Calu3 (cell line): ENCODE measurements at regions not wholly inside any gene's neighbourhood (a gene's known extent, or its start where the extent isn't known, plus 50 kb on each side); places are given as distances from the start of the nearest gene placed in this dataset.

Source experiments
- BruUV-seq: library from RNA; stranded (reverse); fragments of 400-500 nt; replicated peaks from 2 replicates; lab custom pipeline; 2021; lab: Mats Ljungman, UMichigan
- CTCF ChIA-PET: fragments of 300-600 bp; sonication (Branson Sonifier 250); formaldehyde crosslinking; loops from one replicate; lab custom pipeline; 2022; ENCODE audit warnings: antibody characterized with exemption; lab: Charles Lee
- DNase-seq: peaks from one replicate; pipeline ENCODE4 v3.0.0; 2022
- H3K27ac Mint-ChIP-seq: one replicate; pipeline ENCODE4 v1.8.0; 2022; ENCODE audit warnings: mixed read lengths; ENCODE audit not compliant: unreplicated experiment
- H3K27me3 Mint-ChIP-seq: one replicate; pipeline ENCODE4 v1.8.0; 2022; ENCODE audit warnings: mixed read lengths; ENCODE audit not compliant: unreplicated experiment
- H3K36me3 Mint-ChIP-seq: one replicate; pipeline ENCODE4 v1.8.0; 2022; ENCODE audit warnings: mild to moderate bottlenecking, moderate library complexity, mixed read lengths; ENCODE audit not compliant: insufficient read depth, unreplicated experiment
- H3K4me1 Mint-ChIP-seq: one replicate; pipeline ENCODE4 v1.8.0; 2022; ENCODE audit warnings: mild to moderate bottlenecking, low read depth, mixed read lengths; ENCODE audit not compliant: unreplicated experiment
- H3K4me3 Mint-ChIP-seq: one replicate; pipeline ENCODE4 v1.8.0; 2022; ENCODE audit warnings: mild to moderate bottlenecking, low read depth, moderate library complexity, mixed read lengths; ENCODE audit not compliant: unreplicated experiment
- H3K9me3 Mint-ChIP-seq: one replicate; pipeline ENCODE4 v1.8.0; 2022; ENCODE audit warnings: low read depth, mixed read lengths; ENCODE audit not compliant: unreplicated experiment
- intact Hi-C: fragments of 100-400 bp; cut with micrococcal nuclease; formaldehyde crosslinking; loops from one replicate; pipeline ENCODE4 v1.10.0; 2022; ENCODE audit not compliant: unreplicated experiment
- TF ChIP-seq, protein P1 (sequence below): fragments of 200-600 bp; IDR thresholded peaks from one replicate; pipeline ENCODE4 v1.8.0; 2022; ENCODE audit warnings: antibody characterized with exemption; ENCODE audit not compliant: unreplicated experiment

DNA sequence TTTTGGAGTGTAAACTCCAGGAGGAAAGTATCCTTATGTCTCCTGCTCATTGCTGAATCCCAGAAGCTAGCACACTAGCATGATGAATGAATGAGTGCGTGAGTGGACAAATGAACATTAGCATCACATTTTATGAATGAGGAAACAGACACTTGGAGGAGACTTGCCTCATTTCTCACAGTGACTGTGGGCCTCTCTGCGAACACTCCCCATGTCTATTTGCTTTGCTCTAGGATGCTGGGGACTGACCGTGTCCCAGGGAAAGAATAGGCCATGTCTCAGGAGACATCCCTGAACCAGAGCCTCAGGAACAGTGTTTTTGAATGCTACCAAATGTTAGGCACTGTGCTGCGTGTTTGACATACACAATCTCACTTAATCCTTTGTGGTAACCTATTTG is 140.9 kb downstream of the OMA1 start:
- Mint-ChIP-seq H3K4me1 (no peaks in the 10 kb centered on the region), H3K4me3 (no peak overlapping the region), H3K9me3 (no peaks in the 10 kb centered on the region), H3K27ac (no peak overlapping the region), H3K27me3 (peaks cover 55% of the 10 kb centered on the region), H3K36me3 (no peaks in the 10 kb centered on the region)
- BruUV-seq: no TSS peak
- DNase-seq: no peak
- CTCF ChIA-PET: no interaction called here
- TF ChIP-seq, protein P1, sequence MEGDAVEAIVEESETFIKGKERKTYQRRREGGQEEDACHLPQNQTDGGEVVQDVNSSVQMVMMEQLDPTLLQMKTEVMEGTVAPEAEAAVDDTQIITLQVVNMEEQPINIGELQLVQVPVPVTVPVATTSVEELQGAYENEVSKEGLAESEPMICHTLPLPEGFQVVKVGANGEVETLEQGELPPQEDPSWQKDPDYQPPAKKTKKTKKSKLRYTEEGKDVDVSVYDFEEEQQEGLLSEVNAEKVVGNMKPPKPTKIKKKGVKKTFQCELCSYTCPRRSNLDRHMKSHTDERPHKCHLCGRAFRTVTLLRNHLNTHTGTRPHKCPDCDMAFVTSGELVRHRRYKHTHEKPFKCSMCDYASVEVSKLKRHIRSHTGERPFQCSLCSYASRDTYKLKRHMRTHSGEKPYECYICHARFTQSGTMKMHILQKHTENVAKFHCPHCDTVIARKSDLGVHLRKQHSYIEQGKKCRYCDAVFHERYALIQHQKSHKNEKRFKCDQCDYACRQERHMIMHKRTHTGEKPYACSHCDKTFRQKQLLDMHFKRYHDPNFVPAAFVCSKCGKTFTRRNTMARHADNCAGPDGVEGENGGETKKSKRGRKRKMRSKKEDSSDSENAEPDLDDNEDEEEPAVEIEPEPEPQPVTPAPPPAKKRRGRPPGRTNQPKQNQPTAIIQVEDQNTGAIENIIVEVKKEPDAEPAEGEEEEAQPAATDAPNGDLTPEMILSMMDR: no peak
- intact Hi-C loops: no loop called here

- TF ChIP-seq, protein P1: no peak
- no TSS peak for BruUV-seq
- H3K4me3 Mint-ChIP-seq: no peak overlapping the region
- intact Hi-C loops: no loop called here
- CTCF ChIA-PET: no interaction called here
- peaks cover 53% of the 10 kb centered on the region for H3K27me3 Mint-ChIP-seq
- H3K9me3 Mint-ChIP-seq: no peaks in the 10 kb centered on the region
- H3K36me3 Mint-ChIP-seq: no peaks in the 10 kb centered on the region
- DNase-seq: no peak
- H3K4me1 Mint-ChIP-seq: no peaks in the 10 kb centered on the region
- H3K27ac Mint-ChIP-seq: no peak overlapping the region
Observed at GRCh38 chr1:58403894-58404293, 142.6 kb downstream of the OMA1 start.

- no TSS peak for BruUV-seq
- Mint-ChIP-seq H3K9me3 (no peaks in the 10 kb centered on the region), H3K4me1 (no peaks in the 10 kb centered on the region), H3K36me3 (no peaks in the 10 kb centered on the region), H3K4me3 (no peak overlapping the region), H3K27me3 (peaks cover 52% of the 10 kb centered on the region), H3K27ac (no peak overlapping the region)
- DNase-seq: no peak
- CTCF ChIA-PET: interaction anchor here (0.6 kb wide), 1 partner anchor 10 kb away, joined by 3 read pairs; no protein-coding TSS in a partner anchor
- intact Hi-C loops: no loop called here
- TF ChIP-seq, protein P1: no peak
Observed at GRCh38 chr1:58402444-58402843, 144.1 kb downstream of the OMA1 start.

GRCh38 chr1:58401991-58402390 is 144.5 kb downstream of the OMA1 start:
- Mint-ChIP-seq H3K27me3 (peaks cover 50% of the 10 kb centered on the region), H3K27ac (no peak overlapping the region), H3K9me3 (no peaks in the 10 kb centered on the region), H3K36me3 (no peaks in the 10 kb centered on the region), H3K4me3 (no peak overlapping the region), H3K4me1 (no peaks in the 10 kb centered on the region)
- TF ChIP-seq, protein P1: no peak
- CTCF ChIA-PET: no interaction called here
- no peak for DNase-seq
- no TSS peak for BruUV-seq
- intact Hi-C loops: no loop called here

- H3K4me3 Mint-ChIP-seq: no peak overlapping the region
- no TSS peak for BruUV-seq
- intact Hi-C loops: no loop called here
Observed at GRCh38 chr1:58399176-58399575, 147.3 kb downstream of the OMA1 start.

More at GRCh38 chr1:58399176-58399575, 147.3 kb downstream of the OMA1 start:
- peaks cover 43% of the 10 kb centered on the region for H3K27me3 Mint-ChIP-seq
- no peak for DNase-seq
- CTCF ChIA-PET: no interaction called here
- no peaks in the 10 kb centered on the region for H3K36me3 Mint-ChIP-seq
- TF ChIP-seq, protein P1: no peak
- H3K9me3 Mint-ChIP-seq: no peaks in the 10 kb centered on the region
- peaks cover 8% of the 10 kb centered on the region for H3K4me1 Mint-ChIP-seq
- H3K27ac Mint-ChIP-seq: no peak overlapping the region
